H9 (cell line): ENCODE measurements at regions not wholly inside any gene's neighbourhood (a gene's known extent, or its start where the extent isn't known, plus 50 kb on each side); places are given as distances from the start of the nearest gene placed in this dataset.

Source experiments
- DNase-seq: peaks from one replicate; pipeline ENCODE4 v3.0.0-alpha.2; 2017
- H2AFZ ChIP-seq: one replicate; pipeline ENCODE4 v1.6.1; 2013; ENCODE audit warnings: mild to moderate bottlenecking, low read length, control low read depth, moderate library complexity
- H2AK5ac ChIP-seq: 2 replicates; pipeline ENCODE4 v1.6.1; 2013; ENCODE audit warnings: low read length, control low read depth, mixed read lengths; ENCODE audit not compliant: insufficient read length
- H2BK120ac ChIP-seq: one replicate; pipeline ENCODE4 v1.6.1; 2013; ENCODE audit warnings: low read depth, mild to moderate bottlenecking, low read length, control low read depth, inconsistent platforms; ENCODE audit not compliant: poor library complexity, severe bottlenecking
- H2BK12ac ChIP-seq: 2 replicates; pipeline ENCODE4 v1.6.1; 2013; ENCODE audit warnings: low read length, control low read depth, mixed read lengths, low read depth; ENCODE audit not compliant: insufficient read length
- H2BK15ac ChIP-seq: 2 replicates; pipeline ENCODE4 v1.6.1; 2013; ENCODE audit warnings: low read depth, low read length, control low read depth
- H2BK20ac ChIP-seq: one replicate; pipeline ENCODE4 v1.6.1; 2013; ENCODE audit warnings: low read depth, mild to moderate bottlenecking, low read length, control low read depth, inconsistent platforms; ENCODE audit not compliant: poor library complexity, severe bottlenecking
- H2BK5ac ChIP-seq: 2 replicates; pipeline ENCODE4 v1.6.1; 2013; ENCODE audit warnings: low read length, control low read depth, mixed read lengths; ENCODE audit not compliant: insufficient read length
- H3K14ac ChIP-seq: 2 replicates; pipeline ENCODE4 v1.6.1; 2013; ENCODE audit warnings: low read length, control low read depth; ENCODE audit not compliant: insufficient read depth
- H3K18ac ChIP-seq: 2 replicates; pipeline ENCODE4 v1.6.1; 2013; ENCODE audit warnings: low read depth, mild to moderate bottlenecking, mixed read lengths, low read length, control low read depth; ENCODE audit not compliant: insufficient read length
- H3K23ac ChIP-seq: 2 replicates; pipeline ENCODE4 v1.6.1; 2013; ENCODE audit warnings: low read length, control low read depth, mixed read lengths, low read depth; ENCODE audit not compliant: insufficient read length
- H3K23me2 ChIP-seq: 2 replicates; pipeline ENCODE4 v1.6.1; 2013; ENCODE audit warnings: low read depth, mild to moderate bottlenecking, mixed read lengths, low read length, control low read depth; ENCODE audit not compliant: insufficient read length, poor library complexity, severe bottlenecking
- H3K27ac ChIP-seq: 2 replicates; pipeline ENCODE4 v1.5.1; 2013; ENCODE audit warnings: low read length, control low read depth, mixed read lengths, low read depth; ENCODE audit not compliant: insufficient read length
- H3K27me3 ChIP-seq: 2 replicates; pipeline ENCODE4 v1.6.1; 2013; ENCODE audit warnings: low read length, control low read depth, inconsistent platforms; ENCODE audit not compliant: insufficient read depth
- H3K4ac ChIP-seq: 2 replicates; pipeline ENCODE4 v1.6.1; 2013; ENCODE audit warnings: low read depth, mild to moderate bottlenecking, control low read depth, inconsistent platforms, low read length, moderate library complexity
- H3K4me1 ChIP-seq: 2 replicates; pipeline ENCODE4 v1.6.1; 2013; ENCODE audit warnings: low read length, control low read depth, inconsistent platforms; ENCODE audit not compliant: insufficient read depth
- H3K4me2 ChIP-seq: 2 replicates; pipeline ENCODE4 v1.6.1; 2013; ENCODE audit warnings: low read length, control low read depth, mixed read lengths; ENCODE audit not compliant: insufficient read length, insufficient read depth
- H3K56ac ChIP-seq: 2 replicates; pipeline ENCODE4 v1.6.1; 2013; ENCODE audit warnings: low read depth, mild to moderate bottlenecking, mixed read lengths, low read length, control low read depth; ENCODE audit not compliant: insufficient read length
- H3K79me1 ChIP-seq: 2 replicates; pipeline ENCODE4 v1.6.1; 2013; ENCODE audit warnings: low read depth, mild to moderate bottlenecking, moderate library complexity, low read length, control low read depth, inconsistent platforms; ENCODE audit not compliant: insufficient read depth, poor library complexity, severe bottlenecking
- H3K79me2 ChIP-seq: 2 replicates; pipeline ENCODE4 v1.6.1; 2013; ENCODE audit warnings: low read length, control low read depth, inconsistent platforms; ENCODE audit not compliant: insufficient read depth
- H3K9ac ChIP-seq: 2 replicates; pipeline ENCODE4 v1.6.1; 2013; ENCODE audit warnings: low read length, control low read depth, mixed read lengths; ENCODE audit not compliant: insufficient read length; ENCODE audit errors: extremely low read depth
- H3K9me3 ChIP-seq: one replicate; pipeline ENCODE4 v1.6.1; 2013; ENCODE audit warnings: low read depth, low read length, inconsistent platforms; ENCODE audit not compliant: control insufficient read depth
- H3T11ph ChIP-seq: one replicate; pipeline ENCODE4 v1.6.1; 2013; ENCODE audit warnings: mild to moderate bottlenecking, low read length, control low read depth, inconsistent platforms
- H4K20me1 ChIP-seq: one replicate; pipeline ENCODE4 v1.6.1; 2013; ENCODE audit not compliant: control insufficient read depth, insufficient read length, insufficient read depth
- H4K5ac ChIP-seq: 2 replicates; pipeline ENCODE4 v1.6.1; 2013; ENCODE audit warnings: low read depth, mild to moderate bottlenecking, mixed read lengths, low read length, control low read depth; ENCODE audit not compliant: insufficient read length
- H4K8ac ChIP-seq: replicated peaks from 2 replicates; pipeline ENCODE4 v1.6.1; 2013; ENCODE audit warnings: low read length, control low read depth, mixed read lengths, low read depth; ENCODE audit not compliant: insufficient read length
- H4K91ac ChIP-seq: 2 replicates; pipeline ENCODE4 v1.6.1; 2013; ENCODE audit warnings: low read depth, mild to moderate bottlenecking, moderate library complexity, mixed read lengths, low read length, control low read depth; ENCODE audit not compliant: insufficient read length
- H3K27ac Mint-ChIP-seq, 3 experiments: 2 replicates in 2 of 3; 3 replicates in 1 of 3; pipeline ENCODE4 v1.8.0; 2020 to 2021; ENCODE audit warnings: mixed read lengths in 3 of 3, mild to moderate bottlenecking in 1 of 3, moderate library complexity in 1 of 3
- H3K27me3 Mint-ChIP-seq: 2 replicates; pipeline ENCODE4 v1.8.0; 2021; ENCODE audit warnings: low read depth, mild to moderate bottlenecking, moderate library complexity, mixed read lengths
- H3K36me3 Mint-ChIP-seq, 3 experiments: 2 replicates in 2 of 3; 3 replicates in 1 of 3; pipeline ENCODE4 v1.8.0; 2020 to 2021; ENCODE audit warnings: low read depth in 3 of 3, mixed read lengths in 3 of 3; ENCODE audit not compliant: insufficient read depth in 1 of 3
- H3K4me1 Mint-ChIP-seq, 2 experiments: 2 replicates each; pipeline ENCODE4 v1.8.0; 2020; ENCODE audit warnings: mixed read lengths in 2 of 2
- H3K4me3 Mint-ChIP-seq, 2 experiments: 2 replicates in 1 of 2; 3 replicates in 1 of 2; pipeline ENCODE4 v1.8.0; 2020 to 2021; ENCODE audit warnings: mild to moderate bottlenecking in 2 of 2, mixed read lengths in 2 of 2, moderate library complexity in 1 of 2
- H3K9me3 Mint-ChIP-seq, 2 experiments: 2 replicates in 1 of 2; 3 replicates in 1 of 2; pipeline ENCODE4 v1.8.0; 2020; ENCODE audit warnings: mild to moderate bottlenecking in 2 of 2, mixed read lengths in 2 of 2, moderate library complexity in 1 of 2
- CTCF ChIP-seq: fragments of 200-600 bp; sonication (generic); conservative IDR thresholded peaks from 3 replicates; pipeline ENCODE4 v1.8.0; 2021; ENCODE audit warnings: antibody characterized with exemption, mild to moderate bottlenecking
- WGBS: extraction: QIAGEN DNeasy Blood & Tissue Kit; methylation state at CpG from one replicate; pipeline ENCODE4 v1.1.7; 2013; ENCODE audit warnings: missing lambda C conversion rate, low lambda C conversion rate, mixed read lengths; ENCODE audit not compliant: insufficient read length; ENCODE audit errors: extremely low coverage; 5-methylcytosine and 5-hydroxymethylcytosine counted together

GRCh38 chr1:187374082-187374481, 545.3 kb downstream of the PLA2G4A start:
- no peaks in the 10 kb centered on the region for H3K79me1 ChIP-seq
- H2BK15ac ChIP-seq = no peak overlapping the region
- peak overlapping the region in 1 of 3 experiments; percentile 57; a peak in 1 of 7 replicates for H3K27ac Mint-ChIP-seq
- H3K36me3 Mint-ChIP-seq = no peaks in the 10 kb centered on the region
- H3K23me2 ChIP-seq = no peaks in the 10 kb centered on the region
- H3K4ac ChIP-seq = no peak overlapping the region
- H3K56ac ChIP-seq = no peak overlapping the region
- no peak overlapping the region for H4K8ac ChIP-seq
- no peak overlapping the region for H4K91ac ChIP-seq
- no peaks in the 10 kb centered on the region for H3K9me3 ChIP-seq
- no peak overlapping the region for H2BK5ac ChIP-seq
- H3K4me2 ChIP-seq = no peak overlapping the region
- no peaks in the 10 kb centered on the region for H4K20me1 ChIP-seq
- no peaks in the 10 kb centered on the region for H3K79me2 ChIP-seq
- no peak overlapping the region; the same call in 1 of the 2 replicates for H3K14ac ChIP-seq
- H2BK120ac ChIP-seq = no peak overlapping the region
- no peak overlapping the region for H3K23ac ChIP-seq
- H4K5ac ChIP-seq = no peak overlapping the region
- H3K4me1 Mint-ChIP-seq = peaks cover 28 to 31% of the 10 kb centered on the region in 2 experiments
- no peak for DNase-seq
- no peak overlapping the region for H3K18ac ChIP-seq
- no CpG with 5 or more reads among the region's 7 CpGs for WGBS
- no peak overlapping the region for H3K4me3 Mint-ChIP-seq
- H3K4me1 ChIP-seq = no peaks in the 10 kb centered on the region; the same call in 1 of the 2 replicates
- H2BK20ac ChIP-seq = no peak overlapping the region
- no peak for TF ChIP-seq CTCF
- no peak overlapping the region for H3K9ac ChIP-seq
- no peak overlapping the region for H2AK5ac ChIP-seq
- no peaks in the 10 kb centered on the region for H3K9me3 Mint-ChIP-seq
- H3K27me3 Mint-ChIP-seq = no peaks in the 10 kb centered on the region
- no peak overlapping the region for H2AFZ ChIP-seq
- no peak overlapping the region for H3T11ph ChIP-seq
- no peak overlapping the region for H2BK12ac ChIP-seq
- no peaks in the 10 kb centered on the region for H3K27me3 ChIP-seq
- H3K27ac ChIP-seq = no peak overlapping the region
